Myocyte (in vitro differentiated cells): ENCODE measurements at regions not wholly inside any gene's neighbourhood (a gene's known extent, or its start where the extent isn't known, plus 50 kb on each side); places are given as distances from the start of the nearest gene placed in this dataset.
"Not testable (repeated sequence)": the region's sequence is repeated elsewhere in the genome, so short reads cannot be mapped to it uniquely, and the experiment has no call there.

ENCODE experiments used
- DNase-seq: peaks from one replicate; pipeline ENCODE4 v3.0.0-alpha.2; 2012; ENCODE audit warnings: low read depth

GRCh38 chrX:54615109-54615508 lies 85.1 kb downstream of the GNL3L start:
- no peak for DNase-seq

GRCh38 chrX:54633641-54634040 lies 103.6 kb downstream of the GNL3L start:
- no peak for DNase-seq

GRCh38 chrX:54639018-54639345 lies 109.0 kb downstream of the GNL3L start:
- DNase-seq: no peak

- peak; percentile 97 for DNase-seq
Measured at GRCh38 chrX:54639346-54640102, 109.5 kb downstream of the GNL3L start.

DNA sequence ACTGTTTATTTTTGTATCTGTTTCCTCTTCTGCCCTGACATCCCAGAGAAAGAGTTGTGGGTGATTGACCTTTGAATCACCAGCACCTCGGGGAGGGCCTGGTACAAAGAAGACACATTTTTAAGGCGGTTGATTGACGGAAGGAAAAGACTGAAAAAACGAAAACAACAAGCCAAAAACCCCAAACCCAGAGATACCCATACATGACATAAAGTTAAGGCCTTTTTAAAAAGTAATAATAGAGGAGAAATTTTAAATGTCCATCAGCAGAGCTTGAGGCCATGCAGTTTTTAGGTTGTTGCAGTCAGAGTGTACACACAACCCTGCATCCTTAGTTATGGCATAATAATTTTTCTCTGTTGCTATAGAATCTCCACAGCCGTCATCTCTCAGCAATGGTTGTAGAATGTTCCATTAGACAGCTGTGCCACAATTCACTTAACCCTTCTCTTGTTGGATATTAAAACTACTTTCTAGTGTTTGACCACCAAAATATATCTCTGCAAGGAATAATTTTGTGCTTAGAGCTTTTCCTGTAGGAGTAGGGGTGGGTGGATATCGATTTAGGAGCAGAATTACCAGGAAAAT lies 110.2 kb downstream of the GNL3L start:
- DNase-seq: no peak

DNA sequence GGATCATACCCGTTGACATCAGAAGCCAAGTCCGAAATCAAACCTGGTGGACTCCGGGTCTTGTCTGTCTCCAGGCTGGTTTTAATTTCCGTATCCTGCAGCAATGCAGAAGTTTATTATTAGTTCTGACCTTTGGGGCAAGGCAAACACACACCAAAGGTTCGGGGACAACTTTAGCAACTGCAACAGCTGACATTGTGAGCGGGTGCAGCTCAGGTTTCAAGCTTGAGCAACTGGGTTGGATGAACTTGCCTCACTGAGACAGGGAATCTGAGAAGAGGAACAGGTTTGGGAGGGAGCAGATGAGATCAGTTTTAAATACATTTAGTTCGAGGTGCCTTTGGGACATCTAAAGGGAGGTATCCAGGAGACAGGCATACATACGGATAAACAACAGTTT lies 110.7 kb downstream of the GNL3L start:
- peak; percentile 95 for DNase-seq

DNA sequence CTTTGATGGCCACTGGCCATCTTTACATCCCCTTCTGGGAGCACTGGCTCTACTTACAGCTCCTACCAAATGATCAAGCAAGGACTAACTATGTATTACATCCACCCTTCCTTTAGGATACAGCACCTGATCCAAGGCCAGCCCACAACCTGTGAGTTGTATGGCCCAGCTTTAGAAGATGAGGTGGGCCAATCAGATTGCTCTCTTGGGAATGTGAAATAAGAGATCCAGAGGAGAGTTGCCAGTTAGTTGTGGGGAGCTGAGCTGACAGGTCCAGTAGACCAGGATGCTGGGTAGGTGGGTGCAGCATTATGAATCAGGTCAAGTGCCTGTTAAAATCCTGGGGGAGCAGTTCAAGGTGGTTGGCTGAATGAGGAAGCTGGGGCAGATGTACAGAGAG lies 111.5 kb downstream of the GNL3L start:
- DNase-seq: peak; percentile 45

- not testable (repeated sequence) for DNase-seq
Measured at GRCh38 chrX:54647607-54648006, 117.6 kb downstream of the GNL3L start.

GRCh38 chrX:54659547-54659946 lies 129.5 kb downstream of the GNL3L start:
- DNase-seq: no peak

- DNase-seq: no peak
Measured at GRCh38 chrX:54675762-54676161, 122.3 kb downstream of the ITIH6 start.

DNA sequence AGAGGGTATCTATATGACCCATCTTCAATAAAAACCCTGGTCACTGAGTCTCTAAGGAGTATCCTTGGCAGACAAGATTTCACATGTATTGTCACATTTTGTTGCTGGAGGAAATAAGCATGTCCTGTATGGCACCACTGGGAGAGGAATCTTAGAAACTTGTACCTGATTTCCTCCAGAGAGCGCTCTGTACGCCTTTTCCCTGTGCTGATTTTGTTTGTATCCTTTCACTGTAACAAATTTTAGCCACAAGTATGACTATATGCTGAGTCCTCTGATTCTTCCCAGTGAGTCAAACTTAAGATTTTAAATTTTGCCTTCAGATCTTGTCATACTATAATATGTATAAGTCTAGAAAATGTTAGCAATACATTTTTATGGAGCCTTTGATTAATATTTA lies 102.8 kb downstream of the ITIH6 start:
- peak; percentile 10 for DNase-seq

DNA sequence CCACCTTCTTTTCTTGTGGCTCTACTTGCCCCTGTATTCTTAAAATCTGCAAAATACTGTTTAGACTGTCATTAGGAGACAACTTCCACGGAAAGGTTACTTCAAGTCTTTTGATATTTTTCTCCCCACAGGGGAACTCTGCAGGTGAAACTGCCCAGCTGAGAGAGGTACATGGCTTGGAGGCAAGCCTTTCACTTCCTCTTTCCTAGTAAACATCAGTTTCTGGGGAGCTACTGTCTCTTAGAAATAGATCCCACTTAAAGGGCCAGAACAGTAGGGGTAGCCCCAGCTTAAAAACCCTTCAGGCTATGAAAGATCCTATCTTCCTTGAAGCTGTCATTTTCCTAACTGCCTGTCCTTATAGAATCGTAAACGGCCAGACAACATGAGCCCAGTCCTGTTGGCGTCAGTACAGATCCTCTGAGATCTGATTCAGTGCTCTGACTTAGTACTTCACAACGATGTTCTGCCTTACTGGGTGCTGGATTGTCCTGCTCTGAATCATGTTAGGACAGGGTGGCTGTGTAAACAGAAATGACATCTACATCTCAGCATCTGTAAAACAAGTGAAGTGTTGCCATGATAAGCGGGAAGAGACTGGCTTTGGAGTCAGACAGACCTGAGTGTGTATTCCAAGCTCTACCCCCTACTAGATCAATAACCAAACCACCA lies 102.1 kb downstream of the ITIH6 start:
- no peak for DNase-seq
